Spleen (tissue), 11 donors: ENCODE measurements at regions not wholly inside any gene's neighbourhood (a gene's known extent, or its start where the extent isn't known, plus 50 kb on each side); places are given as distances from the start of the nearest gene placed in this dataset.

Experiments used
- DNase-seq: peaks from one replicate; pipeline ENCODE4 v3.0.0-alpha.2; 2020
- H3K27ac ChIP-seq, 8 donors: fragments of 200-600 bp; sonication (generic) in 7 of 8; 1 replicate in 4 of 8; 2 replicates in 4 of 8; pipeline versions ENCODE4 v1.5.0 to v1.8.0; 2016 to 2021; ENCODE audit warnings: inconsistent platforms in 4 of 8, mild to moderate bottlenecking in 4 of 8, moderate library complexity in 1 of 8
- H3K27me3 ChIP-seq, 7 donors: fragments of 200-600 bp; sonication (generic) in 6 of 7; replicated peaks in 1 of 7; 1 replicate in 4 of 7; 2 replicates in 3 of 7; pipeline versions ENCODE4 v1.5.0 to v1.8.0; 2016 to 2021; ENCODE audit warnings: inconsistent platforms in 3 of 7, mild to moderate bottlenecking in 1 of 7
- H3K36me3 ChIP-seq, 6 donors: fragments of 200-600 bp; sonication (generic) in 5 of 6; 1 replicate in 4 of 6; 2 replicates in 2 of 6; pipeline versions ENCODE4 v1.5.0 to v1.8.0; 2016 to 2021; ENCODE audit warnings: inconsistent platforms in 2 of 6
- H3K4me1 ChIP-seq, 6 donors: fragments of 200-600 bp; sonication (generic) in 5 of 6; 1 replicate in 3 of 6; 2 replicates in 3 of 6; pipeline versions ENCODE4 v1.5.0 to v1.8.0; 2016 to 2021; ENCODE audit warnings: inconsistent platforms in 3 of 6
- H3K4me3 ChIP-seq, 8 donors: fragments of 200-600 bp; sonication (generic) in 7 of 8; 1 replicate in 4 of 8; 2 replicates in 4 of 8; pipeline versions ENCODE4 v1.5.0 to v1.8.0; 2016 to 2021; ENCODE audit warnings: inconsistent platforms in 4 of 8, mild to moderate bottlenecking in 4 of 8, moderate library complexity in 2 of 8
- H3K9me3 ChIP-seq, 8 donors: fragments of 200-600 bp; sonication (generic) in 7 of 8; 1 replicate in 4 of 8; 2 replicates in 4 of 8; pipeline versions ENCODE4 v1.5.0 to v1.8.0; 2016 to 2021; ENCODE audit warnings: inconsistent platforms in 4 of 8
- POLR2A ChIP-seq, 3 donors: fragments of 450-650 bp; IDR thresholded peaks; one replicate each; pipeline ENCODE4 v1.5.1; 2017; ENCODE audit warnings: antibody characterized with exemption in 3 of 3, mild to moderate bottlenecking in 1 of 3
- POLR2AphosphoS5 ChIP-seq, 3 donors: sonication (generic); formaldehyde crosslinking; IDR thresholded peaks; one replicate each; pipeline ENCODE4 v1.5.1; 2017; ENCODE audit warnings: antibody characterized with exemption in 3 of 3
- WGBS, 5 donors: extraction: QIAGEN DNeasy Blood & Tissue Kit in 3 of 5; methylation state at CpG; one replicate each; pipeline versions ENCODE4 v1.1.5 to v1.1.7; 2013 to 2018; 5-methylcytosine and 5-hydroxymethylcytosine counted together
- intact Hi-C: fragments of 100-400 bp; cut with DNase I; formaldehyde crosslinking; loops from one replicate; pipeline ENCODE4 v1.15.0; 2023; ENCODE audit warnings: low total_unique reads
- TF ChIP-seq, protein P1 (sequence below), 11 experiments: fragments of 200-600 bp in 7 of 11; fragments of 450-650 bp in 4 of 11; sonication (generic) in 4 of 11; IDR thresholded peaks in 8 of 11; conservative IDR thresholded peaks in 3 of 11; 1 replicate in 7 of 11; 2 replicates in 4 of 11; pipeline versions ENCODE4 v1.4.0 to v1.8.0; 2016 to 2021; ENCODE audit warnings: antibody characterized with exemption in 11 of 11, inconsistent platforms in 4 of 11, mild to moderate bottlenecking in 1 of 11
- donor health status: healthy with polysubstance abuse.
- donor health status: DM: no; HTN: no; CAD: no; lungs with moderate emphysema.
- donor health status: DM: no; HTN: no; CAD: no.
- donor health status: Bipolar disorder and iron deficiency.
- donor health status: healthy.
- donor health status: DM: no; HTN: no; CAD: no.
- donor health status: DM: yes; HTN: yes; CAD: no.

DNA sequence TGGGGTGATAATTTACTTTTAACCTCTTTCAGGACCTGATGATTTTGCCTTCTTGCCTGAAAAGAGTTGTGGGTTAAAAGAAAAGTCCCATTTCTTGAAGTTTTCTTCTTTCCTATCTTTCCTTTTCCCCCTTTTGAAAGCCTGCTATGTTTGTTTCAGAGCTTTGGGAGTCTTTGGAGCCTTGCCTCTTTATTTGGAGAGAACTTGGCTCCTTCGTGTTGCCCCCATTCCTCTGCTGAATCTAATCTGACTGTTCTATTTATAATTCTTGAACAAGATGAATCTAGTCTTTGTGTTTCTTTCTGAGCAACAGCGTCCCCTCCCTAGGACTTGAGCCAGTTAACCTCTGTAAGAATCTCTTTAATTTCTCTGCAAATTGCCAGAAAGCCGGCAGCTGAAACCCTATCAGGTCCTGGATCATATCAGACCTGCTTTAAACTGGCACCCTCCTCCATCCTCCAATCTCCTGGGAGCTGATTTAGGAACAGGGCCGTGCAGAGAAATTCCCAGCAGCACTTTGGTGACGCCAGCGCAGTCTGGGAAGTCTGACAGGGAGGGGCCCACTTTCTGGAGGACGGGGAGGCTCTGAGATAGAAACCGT, 289.1 kb upstream of the SORL1-AS1 start:
- Histone ChIP-seq H3K4me3 (no peak overlapping the region), H3K9me3 (peaks cover 0 to 21% (median 10%) of the 10 kb centered on the region in 8 donors), H3K36me3 (no peaks in the 10 kb centered on the region), H3K4me1 (no peaks in the 10 kb centered on the region), H3K27me3 (no peaks in the 10 kb centered on the region), H3K27ac (peak overlapping the region in 6 of 8 donors; percentile 8 to 60 (median 36))
- intact Hi-C loops, result no loop called here
- WGBS, 5 donors, result 60 to 94% (median 77%) methylated on average over 8 of the region's 8 CpGs
- TF ChIP-seq POLR2AphosphoS5 (IDR thresholded peaks at IDR 0.05) (no peak), POLR2A (IDR thresholded peaks at IDR 0.05) (no peak)
- TF ChIP-seq, protein P1, sequence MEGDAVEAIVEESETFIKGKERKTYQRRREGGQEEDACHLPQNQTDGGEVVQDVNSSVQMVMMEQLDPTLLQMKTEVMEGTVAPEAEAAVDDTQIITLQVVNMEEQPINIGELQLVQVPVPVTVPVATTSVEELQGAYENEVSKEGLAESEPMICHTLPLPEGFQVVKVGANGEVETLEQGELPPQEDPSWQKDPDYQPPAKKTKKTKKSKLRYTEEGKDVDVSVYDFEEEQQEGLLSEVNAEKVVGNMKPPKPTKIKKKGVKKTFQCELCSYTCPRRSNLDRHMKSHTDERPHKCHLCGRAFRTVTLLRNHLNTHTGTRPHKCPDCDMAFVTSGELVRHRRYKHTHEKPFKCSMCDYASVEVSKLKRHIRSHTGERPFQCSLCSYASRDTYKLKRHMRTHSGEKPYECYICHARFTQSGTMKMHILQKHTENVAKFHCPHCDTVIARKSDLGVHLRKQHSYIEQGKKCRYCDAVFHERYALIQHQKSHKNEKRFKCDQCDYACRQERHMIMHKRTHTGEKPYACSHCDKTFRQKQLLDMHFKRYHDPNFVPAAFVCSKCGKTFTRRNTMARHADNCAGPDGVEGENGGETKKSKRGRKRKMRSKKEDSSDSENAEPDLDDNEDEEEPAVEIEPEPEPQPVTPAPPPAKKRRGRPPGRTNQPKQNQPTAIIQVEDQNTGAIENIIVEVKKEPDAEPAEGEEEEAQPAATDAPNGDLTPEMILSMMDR (IDR thresholded peaks at IDR 0.05 in 8 of 11, conservative IDR thresholded peaks at IDR 0.05 in 3 of 11), result no peak
- DNase-seq, result no peak

DNA sequence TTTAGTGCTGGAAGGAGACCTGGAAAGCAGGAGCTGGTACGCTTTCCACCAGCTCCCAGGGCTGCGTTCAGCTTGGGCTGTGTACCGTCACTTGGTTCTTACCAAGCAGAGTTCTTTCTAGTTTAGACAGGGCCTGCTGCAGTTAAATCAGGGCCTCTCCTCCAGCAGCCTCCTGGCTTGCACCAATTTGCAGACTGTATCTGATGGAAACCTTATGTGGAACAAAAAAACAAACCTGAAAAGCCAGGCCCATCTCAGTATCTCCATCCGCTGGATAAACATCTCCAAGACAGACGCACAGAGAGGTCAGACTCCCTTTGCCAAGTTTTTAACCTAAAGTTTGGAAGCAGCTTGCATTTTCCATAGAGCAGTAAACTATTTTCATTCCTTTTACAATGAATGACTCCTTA, 288.6 kb upstream of the SORL1-AS1 start:
- intact Hi-C loops, result no loop called here

DNA sequence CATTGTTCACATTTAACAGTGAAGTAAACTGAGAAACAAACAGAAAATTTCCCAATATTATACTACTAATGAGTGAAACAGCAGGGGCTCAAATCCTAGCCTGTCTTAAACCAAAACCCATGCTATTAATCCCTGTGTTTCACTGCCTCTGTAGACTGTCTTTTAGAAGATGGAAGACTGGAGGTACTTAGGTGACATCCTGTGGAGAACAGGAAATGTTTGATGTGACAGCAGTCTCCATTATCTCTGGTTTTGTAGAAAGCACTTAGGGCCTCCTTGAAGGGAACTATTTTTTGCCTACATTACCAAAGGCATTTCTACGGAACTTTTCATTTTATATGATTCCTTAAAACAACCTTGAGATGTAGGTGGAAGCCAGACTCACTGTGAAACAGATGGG, 288.1 kb upstream of the SORL1-AS1 start:
- intact Hi-C loops, result no loop called here
- no peak for TF ChIP-seq POLR2A (IDR thresholded peaks at IDR 0.05)
- TF ChIP-seq, protein P1 (IDR thresholded peaks at IDR 0.05 in 8 of 11, conservative IDR thresholded peaks at IDR 0.05 in 3 of 11), result no peak
- TF ChIP-seq POLR2AphosphoS5 (IDR thresholded peaks at IDR 0.05), result no peak
- WGBS, 5 donors, result 69 to 96% (median 78%) methylated on average over 1 of the region's 1 CpG
- no peaks in the 10 kb centered on the region for H3K27me3 ChIP-seq
- no peak overlapping the region for H3K4me3 ChIP-seq
- peaks cover 0 to 21% (median 10%) of the 10 kb centered on the region in 8 donors for H3K9me3 ChIP-seq
- peak overlapping the region in 5 of 8 donors; percentile 8 to 60 (median 43) for H3K27ac ChIP-seq
- H3K4me1 ChIP-seq, result no peaks in the 10 kb centered on the region
- no peaks in the 10 kb centered on the region for H3K36me3 ChIP-seq
- no peak for DNase-seq

More for the DNA sequence above, 288.6 kb upstream of the SORL1-AS1 start:
- DNase-seq, result no peak
- no peaks in the 10 kb centered on the region for H3K4me1 ChIP-seq
- no peak overlapping the region for H3K4me3 ChIP-seq
- no peaks in the 10 kb centered on the region for H3K36me3 ChIP-seq
- H3K9me3 ChIP-seq, result peaks cover 0 to 21% (median 10%) of the 10 kb centered on the region in 8 donors
- H3K27ac ChIP-seq, result peak overlapping the region in 6 of 8 donors; percentile 8 to 60 (median 36)
- no peaks in the 10 kb centered on the region for H3K27me3 ChIP-seq
- TF ChIP-seq, protein P1 (IDR thresholded peaks at IDR 0.05 in 8 of 11, conservative IDR thresholded peaks at IDR 0.05 in 3 of 11), result no peak
- TF ChIP-seq POLR2AphosphoS5 (IDR thresholded peaks at IDR 0.05) (no peak), POLR2A (IDR thresholded peaks at IDR 0.05) (no peak)
- WGBS, 5 donors, result 71 to 91% (median 84%) methylated on average over 5 of the region's 5 CpGs

DNA sequence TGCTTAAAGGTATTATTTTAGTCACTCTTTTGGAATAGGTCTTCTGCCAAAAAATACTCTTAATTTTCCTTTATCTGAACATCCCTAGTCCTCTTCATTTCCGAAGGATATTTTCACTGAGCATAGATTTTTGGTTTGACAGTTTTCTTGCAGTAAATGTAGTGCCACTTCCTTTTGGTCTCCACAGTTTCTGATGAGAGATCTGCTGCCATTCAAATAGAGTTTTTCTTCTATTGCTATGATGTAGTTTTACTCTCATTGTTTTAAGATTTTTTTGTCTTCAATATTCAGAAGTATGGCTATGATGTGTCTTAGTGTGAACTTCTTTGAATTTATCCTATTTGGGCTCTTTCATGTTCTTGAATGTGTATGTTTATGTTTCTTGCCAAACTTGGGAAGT, 281.1 kb upstream of the SORL1-AS1 start:
- WGBS, 5 donors, result 85 to 94% (median 90%) methylated on average over 1 of the region's 1 CpG

More for the DNA sequence above, 281.1 kb upstream of the SORL1-AS1 start:
- Histone ChIP-seq H3K9me3 (peaks cover 0 to 14% (median 9%) of the 10 kb centered on the region in 8 donors), H3K27me3 (no peaks in the 10 kb centered on the region), H3K4me3 (no peak overlapping the region), H3K4me1 (no peaks in the 10 kb centered on the region), H3K36me3 (no peaks in the 10 kb centered on the region), H3K27ac (no peak overlapping the region)
- TF ChIP-seq POLR2A (IDR thresholded peaks at IDR 0.05) (no peak), POLR2AphosphoS5 (IDR thresholded peaks at IDR 0.05) (no peak)
- TF ChIP-seq, protein P1 (IDR thresholded peaks at IDR 0.05 in 8 of 11, conservative IDR thresholded peaks at IDR 0.05 in 3 of 11), result no peak
- DNase-seq, result no peak
- intact Hi-C loops, result no loop called here
